GM12878 (cell line): ENCODE measurements at regions not wholly inside any gene's neighbourhood (a gene's known extent, or its start where the extent isn't known, plus 50 kb on each side); places are given as distances from the start of the nearest gene placed in this dataset.

Source experiments
- CBFB ChIP-seq: IDR thresholded peaks from 2 replicates; pipeline ENCODE4 v1.6.1; 2016; ENCODE audit warnings: antibody characterized with exemption, low read depth
- CTCF ChIP-seq, 3 experiments: IDR thresholded peaks in 2 of 3; conservative IDR thresholded peaks in 1 of 3; 2 replicates each; pipeline ENCODE4 v1.5.1; 2011; ENCODE audit warnings: low read depth in 3 of 3, low read length in 3 of 3, mild to moderate bottlenecking in 3 of 3, control low read depth in 2 of 3, moderate library complexity in 2 of 3, inconsistent platforms in 1 of 3, mixed read lengths in 1 of 3; ENCODE audit not compliant: control insufficient read depth in 2 of 3, insufficient read depth in 1 of 3; ENCODE audit errors: extremely low read depth in 1 of 3
- SIX5 ChIP-seq: IDR thresholded peaks from 2 replicates; pipeline ENCODE4 v1.6.1; 2011; ENCODE audit warnings: mild to moderate bottlenecking, low read depth, low read length, moderate library complexity; ENCODE audit not compliant: severe bottlenecking
- SP1 ChIP-seq: IDR thresholded peaks from one replicate; pipeline ENCODE4 v1.6.1; 2011; ENCODE audit warnings: low read depth, low read length

GRCh38 chr3:140823106-140823505 lies 118.5 kb upstream of the SLC25A36 start:
- TF ChIP-seq CTCF (IDR thresholded peaks at IDR 0.05 in 2 of 3, conservative IDR thresholded peaks at IDR 0.05 in 1 of 3; ENCODE audit: control insufficient read depth in 2 of 3, extremely low read depth in 1 of 3, insufficient read depth in 1 of 3, low read depth in 3 of 3, low read length in 3 of 3): no peak
- TF ChIP-seq SIX5: no peak
- no peak for TF ChIP-seq CBFB
- no peak for TF ChIP-seq SP1
